ENCODE measurements at regions not wholly inside any gene's neighbourhood (a gene's known extent, or its start where the extent isn't known, plus 50 kb on each side); places are given as distances from the start of the nearest gene placed in this dataset.
"Not testable (repeated sequence)": the region's sequence is repeated elsewhere in the genome, so short reads cannot be mapped to it uniquely, and the experiment has no call there.

DNA sequence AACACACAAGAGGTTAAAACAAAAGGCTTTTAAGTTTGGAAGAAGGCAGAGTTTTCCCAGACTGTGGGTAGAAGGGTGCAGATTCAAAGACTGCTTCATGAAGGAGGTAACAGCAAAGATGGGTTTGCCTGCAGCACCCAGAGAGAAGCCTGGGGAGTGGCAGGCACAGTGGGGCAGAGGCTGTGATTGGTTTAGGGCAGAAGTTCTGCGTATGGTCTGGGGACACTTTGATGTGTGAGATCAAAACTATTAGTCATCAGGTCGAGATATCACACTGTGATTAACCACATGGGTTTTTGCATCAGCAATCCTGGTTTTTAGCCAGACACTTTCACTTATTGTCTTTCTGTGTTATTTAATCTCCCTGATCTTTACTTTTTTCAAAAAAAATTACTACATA, 188.8 kb upstream of the GLRA1 start:
- DNase-seq (ENCODE audit: low spot score): no peak

DNA sequence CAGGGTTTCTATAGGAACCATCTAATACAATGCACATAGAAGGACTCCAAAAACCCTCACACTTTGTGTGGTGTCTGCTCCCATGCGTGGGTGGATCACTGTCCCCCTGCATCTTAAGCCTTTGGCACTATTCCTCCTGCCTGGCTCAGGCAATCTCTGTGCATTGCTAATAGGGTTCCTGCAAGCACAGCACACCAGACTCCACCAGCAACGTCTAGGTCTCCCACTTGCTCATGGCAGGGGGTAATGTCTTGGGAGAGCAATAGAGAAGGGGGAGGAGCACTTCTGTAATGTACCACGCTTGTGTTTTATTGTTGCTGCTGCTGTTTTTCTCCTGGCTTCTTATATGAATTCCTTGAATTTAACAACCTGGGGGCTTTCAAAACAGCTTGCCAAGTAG, 182.6 kb upstream of the GLRA1 start:
- DNase-seq (ENCODE audit: low spot score): no peak

DNA sequence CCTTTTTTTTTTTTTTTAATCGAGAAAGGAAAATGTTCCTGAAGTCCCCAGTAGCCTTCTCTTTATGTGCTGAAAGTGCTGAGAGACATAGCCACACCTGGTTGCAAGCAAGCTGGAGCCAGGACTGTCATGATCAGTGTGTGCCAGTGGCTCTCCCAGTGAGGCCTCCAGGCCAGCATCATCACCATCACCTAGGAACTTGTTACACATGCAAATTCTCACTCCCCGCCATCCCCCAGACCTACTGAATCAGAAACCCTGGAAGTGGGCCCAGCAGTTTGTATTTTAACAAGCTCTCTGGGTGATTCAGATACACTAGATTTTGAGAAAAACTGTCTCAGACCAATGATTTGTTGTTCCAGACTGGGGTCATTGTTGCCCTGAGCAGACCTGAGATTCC, 181.9 kb upstream of the GLRA1 start:
- no peak for DNase-seq (ENCODE audit: low spot score)

DNA sequence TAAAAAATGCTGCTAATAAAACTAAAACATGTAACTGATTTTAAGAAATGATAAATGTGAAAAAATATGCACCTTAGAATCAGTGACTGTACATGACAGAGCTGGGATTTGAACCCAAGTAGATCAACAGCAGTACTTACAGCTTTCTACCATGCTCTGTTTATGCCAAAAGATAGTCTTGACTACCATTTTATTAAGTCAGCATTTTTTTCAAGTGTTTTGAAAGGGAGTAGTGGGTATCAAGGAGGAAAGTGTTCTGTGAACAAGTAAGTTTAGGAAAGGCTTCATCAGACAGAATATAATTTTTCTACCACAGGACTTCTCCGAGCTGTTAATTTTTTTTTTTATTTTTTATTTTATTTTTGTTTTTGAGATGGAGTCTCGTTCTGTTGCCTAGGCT, 180.4 kb upstream of the GLRA1 start:
- DNase-seq (ENCODE audit: low spot score): no peak

DNA sequence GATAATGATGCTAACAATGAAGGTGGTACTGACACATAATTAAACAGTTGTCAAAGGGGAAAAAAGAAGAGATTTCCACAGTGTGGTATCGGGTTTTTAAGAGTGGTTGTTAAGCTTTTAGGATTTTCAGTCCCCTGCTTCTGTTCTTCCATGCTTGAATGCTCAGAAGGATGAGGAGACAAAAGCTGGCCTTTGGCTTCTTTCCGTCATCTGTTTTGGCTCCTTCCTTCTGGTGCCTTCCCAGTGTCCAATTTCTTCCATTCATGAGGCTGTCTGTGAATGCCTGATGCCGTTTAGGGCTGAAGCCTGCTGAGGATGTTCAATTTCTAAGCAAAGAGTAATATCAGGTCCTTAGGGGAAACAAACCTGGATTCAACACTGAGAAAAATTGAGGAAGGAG, 179.6 kb upstream of the GLRA1 start:
- DNase-seq (ENCODE audit: low spot score): no peak

DNA sequence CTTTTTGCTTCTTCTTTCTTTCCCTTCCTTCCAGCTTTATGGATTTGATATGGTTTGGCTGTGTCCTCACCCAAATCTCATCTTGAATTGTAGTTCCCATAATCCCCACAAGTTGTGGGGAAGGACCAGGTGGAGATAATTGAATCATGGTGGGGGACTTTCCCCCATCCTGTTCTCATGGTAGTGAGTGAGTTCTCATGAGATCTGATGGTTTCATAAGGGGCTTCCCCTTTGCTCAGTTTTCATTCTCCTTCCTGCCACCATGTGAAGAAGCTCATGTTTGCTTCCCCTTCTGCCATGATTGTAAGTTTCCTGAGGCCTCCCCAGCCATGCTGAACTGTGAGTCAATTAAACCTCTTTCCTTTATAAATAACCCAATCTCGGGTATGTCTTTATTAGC, 178.3 kb upstream of the GLRA1 start:
- DNase-seq (ENCODE audit: low spot score): not testable (repeated sequence)

DNA sequence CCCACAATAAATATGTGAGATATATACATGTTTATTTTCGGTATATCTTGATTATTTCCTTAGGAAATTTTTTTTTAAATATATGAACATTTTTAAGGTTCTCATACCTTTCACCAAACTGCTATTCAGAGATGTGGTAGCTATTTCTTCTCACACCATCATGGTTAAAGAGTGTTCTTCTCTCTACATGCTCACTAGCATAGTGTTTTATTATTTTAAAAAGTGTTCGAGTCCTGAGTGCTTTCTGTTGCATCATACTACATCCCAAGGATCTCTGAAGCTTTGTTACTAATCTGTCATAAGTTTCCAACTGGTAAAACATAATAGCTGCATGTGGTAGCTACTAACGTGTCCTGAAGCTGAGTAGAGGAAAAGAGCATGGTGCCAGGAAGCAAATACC, 177.4 kb upstream of the GLRA1 start:
- DNase-seq (ENCODE audit: low spot score): no peak

DNA sequence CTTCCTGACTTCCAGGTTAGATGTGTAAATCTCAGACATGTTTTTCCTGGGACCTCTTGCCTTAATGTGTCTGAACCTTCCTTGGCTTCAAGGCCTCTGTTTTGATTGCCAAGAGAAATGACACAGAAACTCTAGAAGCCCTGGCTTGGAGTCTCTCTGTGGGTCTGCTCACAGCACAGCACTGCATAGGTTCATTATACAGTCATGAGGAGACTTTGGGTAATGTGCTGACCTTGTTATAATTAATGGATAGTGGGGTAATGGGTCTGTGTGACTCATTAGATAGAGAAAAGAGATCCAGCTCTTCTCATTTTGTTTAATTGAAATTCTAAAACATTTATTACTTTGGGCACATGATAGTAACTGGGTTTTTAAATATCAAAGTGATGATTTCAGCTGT, 175.8 kb upstream of the GLRA1 start:
- DNase-seq (ENCODE audit: low spot score): no peak

DNA sequence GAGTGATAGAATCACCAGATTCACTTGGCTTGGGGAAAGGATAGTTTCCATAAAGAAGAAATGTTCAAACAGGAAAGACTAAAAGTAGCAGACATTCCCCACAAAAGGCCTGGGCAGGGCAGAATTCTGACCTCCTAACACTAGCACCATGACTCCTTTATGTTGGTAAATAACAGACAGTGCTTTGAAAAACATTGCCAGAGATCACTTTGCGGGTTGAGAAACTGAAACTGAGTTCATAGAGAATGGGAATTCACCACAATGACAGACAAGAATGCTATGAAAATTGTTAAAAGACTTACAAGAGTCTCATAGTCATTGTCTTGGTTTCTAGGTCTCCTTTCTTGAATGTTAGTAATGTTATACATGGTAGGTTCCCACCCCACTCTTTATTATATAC, 172.5 kb upstream of the GLRA1 start:
- DNase-seq (ENCODE audit: low spot score): no peak

DNA sequence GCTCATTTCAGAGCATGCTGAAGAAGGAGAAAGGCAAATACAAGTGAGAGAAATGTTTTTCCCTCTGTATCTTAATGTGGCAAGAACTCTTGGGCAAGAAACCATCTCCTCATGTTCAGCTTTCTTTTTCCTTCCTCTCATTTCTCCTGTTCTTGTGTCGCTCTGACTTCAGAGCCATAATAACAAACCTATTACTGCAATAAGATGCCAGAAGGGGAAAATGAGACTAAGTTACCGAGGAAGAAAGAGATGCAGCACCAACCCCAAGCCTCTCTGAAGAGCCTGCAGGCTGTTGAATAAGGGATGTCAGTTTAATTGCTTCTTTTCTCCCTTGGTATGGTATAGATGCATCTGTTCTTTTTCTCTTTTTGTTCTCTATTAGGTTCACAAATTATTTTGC, 170.1 kb upstream of the GLRA1 start:
- DNase-seq (ENCODE audit: low spot score): no peak

DNA sequence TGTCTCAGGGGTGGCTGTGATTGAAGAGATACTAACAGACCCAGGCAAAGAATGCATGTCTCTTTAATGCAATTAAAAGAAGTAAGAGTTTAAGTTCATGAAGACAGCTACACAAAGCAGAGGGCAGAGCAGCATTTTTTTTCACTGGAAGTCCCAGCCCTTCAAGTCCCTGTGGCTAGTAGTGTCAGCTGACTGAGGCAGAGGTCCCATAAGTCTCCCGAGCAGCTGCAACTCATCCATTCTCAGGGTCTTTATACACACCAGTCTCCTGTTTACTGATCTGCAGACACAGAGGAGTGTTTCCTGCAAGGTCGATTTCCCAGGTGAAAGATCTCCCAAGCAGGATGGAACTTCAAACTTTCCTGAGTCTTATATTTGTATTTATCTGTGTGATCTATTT, 169.4 kb upstream of the GLRA1 start:
- DNase-seq (ENCODE audit: low spot score): no peak

DNA sequence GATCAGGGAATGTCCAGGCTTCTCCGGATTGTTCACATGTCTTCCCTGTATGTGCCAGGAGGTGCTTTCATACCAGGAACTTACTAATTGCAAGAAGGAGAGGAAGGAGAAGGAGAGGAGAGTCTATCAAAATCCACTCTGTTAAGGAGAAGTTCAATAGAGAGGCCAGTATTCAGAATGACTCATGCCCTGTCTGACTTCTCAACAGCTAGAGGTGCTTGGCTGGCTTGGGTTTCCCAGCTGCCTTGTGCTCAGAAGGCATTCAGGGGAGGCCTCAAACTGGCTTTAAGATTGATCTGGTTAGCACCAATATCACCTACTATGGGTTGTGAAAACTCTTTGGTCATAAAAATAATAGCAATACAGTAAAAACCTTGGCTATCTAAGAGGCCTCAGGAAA, 167.9 kb upstream of the GLRA1 start:
- no peak for DNase-seq (ENCODE audit: low spot score)

DNA sequence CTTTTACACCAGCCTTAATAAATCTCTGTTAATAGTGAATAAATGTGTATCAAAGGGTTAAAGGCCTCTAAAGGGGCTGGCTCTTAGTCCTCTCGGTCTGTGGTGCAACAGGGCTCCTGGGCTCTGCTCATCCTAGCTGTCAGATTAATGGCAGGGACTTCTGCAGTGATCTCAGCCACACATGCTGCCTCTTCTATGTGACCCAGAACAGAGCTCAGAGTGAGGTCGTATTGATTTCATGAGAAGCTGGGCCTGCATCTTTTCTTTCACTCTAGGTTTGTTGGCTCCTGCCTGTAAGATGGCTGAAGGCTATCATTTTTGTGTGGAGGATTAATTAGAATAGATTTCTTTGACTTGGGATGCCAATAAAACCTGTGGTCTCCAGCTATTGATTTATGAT, 165.0 kb upstream of the GLRA1 start:
- no peak for DNase-seq (ENCODE audit: low spot score)

DNA sequence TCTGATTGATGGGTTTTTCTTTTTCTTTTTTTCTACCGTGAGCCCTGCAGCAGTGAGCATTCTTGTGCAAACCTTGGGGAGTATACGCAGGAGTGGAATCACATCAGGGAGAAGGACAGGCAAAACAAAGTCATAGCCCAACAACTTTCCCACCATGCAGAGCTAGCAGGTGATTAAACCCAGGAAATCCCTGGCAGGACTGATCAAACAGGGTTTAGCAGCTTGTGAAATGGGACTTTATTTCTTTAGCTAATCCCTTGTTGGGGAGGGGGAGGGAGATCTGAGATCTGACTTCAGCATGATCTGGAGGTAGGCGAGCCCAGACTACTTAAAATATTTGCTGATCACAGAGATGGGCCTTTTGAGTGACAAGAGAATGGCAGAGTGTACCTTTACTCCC, 162.0 kb upstream of the GLRA1 start:
- DNase-seq (ENCODE audit: low spot score): no peak

DNA sequence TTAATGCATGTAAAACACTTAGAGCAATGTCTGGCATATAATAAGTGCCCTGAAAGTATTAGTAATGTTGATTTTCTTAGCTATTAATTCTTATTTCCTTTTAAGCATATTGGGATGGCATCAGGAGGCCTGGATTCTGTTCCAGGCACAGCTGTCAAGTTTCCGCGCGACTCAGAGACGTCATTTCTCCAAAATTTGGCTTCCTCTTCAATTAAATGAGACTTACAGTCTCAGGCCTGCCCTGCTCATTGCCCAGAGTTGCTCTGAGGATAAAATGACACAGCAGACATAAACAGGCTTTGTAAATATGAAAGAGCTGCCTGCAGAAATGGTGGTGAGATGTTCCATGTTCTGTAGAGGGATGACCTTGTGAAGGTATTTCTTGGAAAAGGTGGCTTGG, 159.8 kb upstream of the GLRA1 start:
- DNase-seq (ENCODE audit: low spot score): no peak

DNA sequence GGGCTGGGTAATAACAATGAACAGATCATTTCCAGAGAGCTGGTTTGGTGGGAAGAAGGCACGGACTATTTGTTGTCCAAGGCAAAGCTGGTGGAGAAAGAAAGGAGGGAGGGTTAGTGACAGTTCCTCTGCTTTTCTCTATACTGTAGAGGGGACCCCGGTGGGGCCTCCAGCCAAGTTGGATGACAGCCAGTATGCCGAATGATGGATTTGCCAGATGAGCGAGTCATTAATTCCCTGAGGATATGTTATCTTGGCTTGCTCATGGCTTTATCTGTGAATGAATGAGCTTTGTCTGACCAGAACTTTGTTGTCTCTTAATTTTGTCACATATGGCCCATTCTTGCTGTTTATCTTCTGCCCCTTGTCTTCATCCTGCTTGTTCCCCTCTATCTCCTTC, 158.6 kb upstream of the GLRA1 start:
- DNase-seq (ENCODE audit: low spot score): no peak

DNA sequence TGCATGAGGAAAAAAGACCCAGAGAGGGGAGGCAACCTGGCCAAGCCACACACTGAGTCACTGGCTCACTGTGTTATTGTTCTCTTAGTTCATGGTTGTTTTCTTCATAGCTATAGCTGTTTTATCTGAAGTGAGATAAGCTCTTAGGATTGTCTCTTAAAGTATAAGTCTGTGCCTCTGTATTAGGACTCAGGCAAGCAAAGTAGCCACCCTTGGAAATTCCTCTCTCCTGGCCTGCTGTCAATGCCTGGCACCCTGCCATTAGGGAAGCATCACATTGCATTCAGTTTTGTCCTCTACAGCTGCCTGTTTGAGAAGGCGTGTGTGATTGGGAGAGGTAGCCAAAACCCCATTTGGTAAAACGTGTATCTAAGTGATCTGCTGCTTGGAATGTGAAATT, 147.4 kb upstream of the GLRA1 start:
- no peak for DNase-seq (ENCODE audit: low spot score)

DNA sequence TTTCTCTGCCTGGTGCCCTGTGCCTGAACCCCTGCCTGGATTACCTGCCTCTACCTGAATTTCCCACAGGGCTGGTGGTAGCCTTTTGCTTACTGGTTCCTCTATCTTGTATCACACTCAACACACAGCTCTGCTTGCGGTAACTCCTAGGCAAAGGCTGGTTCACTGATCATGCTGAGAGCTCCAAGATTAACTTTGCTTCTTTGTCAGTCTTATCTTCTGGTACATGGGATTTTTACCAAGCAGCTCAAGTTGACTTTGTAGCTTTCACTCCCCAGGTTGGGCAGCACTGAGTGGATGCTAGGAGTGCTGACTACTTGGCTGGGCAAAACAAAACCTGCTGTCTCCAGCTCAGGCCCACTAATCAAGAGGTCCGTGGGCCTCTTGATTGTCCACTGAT, 145.9 kb upstream of the GLRA1 start:
- no peak for DNase-seq (ENCODE audit: low spot score)

DNA sequence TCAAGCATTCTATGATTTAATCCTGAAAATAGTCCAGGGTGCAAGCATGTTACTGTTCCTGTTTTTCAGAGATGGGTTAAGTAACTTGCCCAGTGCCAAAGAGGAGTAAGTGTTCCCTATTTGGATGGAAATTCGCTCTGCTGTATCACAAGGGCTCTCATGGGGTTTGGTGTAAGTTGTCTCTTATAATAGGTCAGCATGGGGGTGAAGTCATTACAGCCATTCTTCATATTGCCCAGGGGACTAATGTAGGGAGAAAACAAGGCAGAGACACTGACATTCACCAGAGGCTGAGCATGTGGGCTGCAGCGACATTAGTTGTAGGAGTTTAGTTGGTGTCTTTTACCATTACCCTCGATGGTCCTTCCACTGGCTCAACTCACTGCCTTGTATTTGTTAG, 142.1 kb upstream of the GLRA1 start:
- DNase-seq (ENCODE audit: low spot score): no peak

DNA sequence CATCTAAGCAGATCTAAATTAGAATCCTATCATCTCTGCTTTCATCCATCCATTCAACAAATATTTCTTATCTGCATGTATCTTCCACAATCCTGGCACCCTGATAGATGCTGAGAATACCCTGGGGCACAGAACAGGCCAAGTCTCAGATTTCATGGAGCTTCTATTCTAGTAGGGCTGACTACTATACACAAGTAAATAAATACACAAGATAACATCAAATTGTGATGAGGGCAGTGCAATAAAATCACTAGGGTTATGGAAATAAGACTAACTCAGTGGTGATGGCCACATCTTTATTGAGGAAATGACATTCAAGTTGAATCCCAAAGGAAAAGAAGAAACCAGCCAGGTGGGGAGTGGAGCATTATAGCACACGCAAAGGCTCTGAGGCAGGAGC, 138.4 kb upstream of the GLRA1 start:
- no peak for DNase-seq (ENCODE audit: low spot score)

DNA sequence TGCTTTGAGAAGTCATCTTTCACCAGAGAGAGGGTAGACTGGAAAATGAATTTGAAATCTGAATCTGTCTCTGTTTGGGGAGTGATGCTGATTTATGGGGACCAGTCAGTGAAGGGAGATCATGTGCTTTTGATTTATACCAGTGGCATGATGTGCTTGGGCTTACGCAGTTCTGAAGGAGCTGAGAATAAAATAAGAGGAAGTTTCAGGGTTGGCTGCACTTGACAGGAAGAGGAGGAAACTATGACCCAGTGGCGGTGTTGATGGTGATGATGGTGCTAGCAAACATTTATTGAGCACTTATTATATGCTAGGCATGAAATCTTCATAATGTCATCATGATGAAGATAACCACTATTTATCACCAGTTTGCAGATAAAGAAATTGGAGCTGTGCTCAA, 136.4 kb upstream of the GLRA1 start:
- DNase-seq (ENCODE audit: low spot score): no peak

DNA sequence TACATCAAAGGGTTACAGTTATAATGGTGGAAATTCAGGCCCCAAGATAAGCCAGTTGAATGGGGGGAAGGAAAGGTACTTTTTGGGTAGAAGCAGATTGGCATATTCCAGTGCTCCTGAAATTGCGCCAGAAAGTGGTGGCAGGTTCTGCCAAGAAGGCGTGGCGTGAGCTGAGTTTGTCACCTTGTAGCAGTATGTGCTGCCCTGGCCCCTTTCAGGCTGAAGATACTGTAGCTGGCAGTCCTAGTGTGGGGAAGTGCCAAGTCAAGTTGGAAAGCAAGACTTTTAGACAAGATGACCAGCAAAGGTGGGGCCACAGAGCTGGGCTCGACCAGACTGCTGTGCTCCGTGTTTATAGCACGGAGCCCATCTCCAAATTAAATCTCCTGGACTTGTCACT, 133.6 kb upstream of the GLRA1 start:
- no peak for DNase-seq (ENCODE audit: low spot score)

DNA sequence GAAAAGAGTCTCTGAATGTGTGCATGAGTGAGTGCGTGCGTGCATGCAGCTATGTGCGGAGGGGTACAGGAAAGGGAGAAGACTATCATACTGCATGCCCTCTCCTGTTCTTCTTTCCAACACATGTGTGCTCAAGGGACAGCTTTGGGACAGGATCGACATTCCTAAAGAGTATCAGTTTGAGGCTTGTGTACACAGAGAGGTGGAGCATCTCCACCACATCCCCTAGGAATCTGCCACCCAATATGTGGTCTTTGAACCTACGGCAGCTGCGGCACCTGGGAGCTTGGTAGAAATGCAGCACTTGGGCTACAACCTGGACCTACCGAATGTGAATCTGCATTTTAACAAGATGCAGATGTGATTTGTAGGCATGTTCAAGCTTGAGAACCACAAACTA, 132.3 kb upstream of the GLRA1 start:
- DNase-seq (ENCODE audit: low spot score): no peak

DNA sequence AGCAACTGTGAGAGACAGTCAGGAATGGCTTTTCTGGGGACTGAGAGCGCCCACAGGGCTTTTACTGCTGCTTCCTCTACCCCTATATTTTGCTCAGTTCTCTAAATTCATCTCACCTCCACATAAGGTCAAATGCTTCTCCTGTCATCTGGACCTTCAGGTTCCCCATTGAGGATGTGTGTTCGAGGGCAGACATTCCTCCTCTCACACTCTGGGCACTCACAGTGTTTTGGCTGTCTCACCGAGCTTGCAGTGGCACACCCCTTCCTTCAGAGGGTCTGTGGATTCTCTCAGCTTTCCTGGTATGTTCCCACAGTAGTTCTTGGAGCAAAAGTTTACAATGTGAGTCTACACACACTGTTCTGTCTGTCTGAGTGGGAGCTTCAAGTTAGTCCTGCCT, 127.8 kb upstream of the GLRA1 start:
- no peak for DNase-seq (ENCODE audit: low spot score)

Measured in left forelimb (tissue), 1 donor.